HEK293 (cell line): ENCODE measurements at regions not wholly inside any gene's neighbourhood (a gene's known extent, or its start where the extent isn't known, plus 50 kb on each side); places are given as distances from the start of the nearest gene placed in this dataset.

ENCODE experiments used
- CTCF ChIA-PET: fragments of 350-600 bp; formaldehyde crosslinking; extraction: SDS; loops from one replicate; lab custom pipeline; 2021; ENCODE audit warnings: antibody characterized with exemption; lab: Yijun Ruan, JAX
- POLR2A ChIA-PET: fragments of 300-600 bp; formaldehyde crosslinking; extraction: SDS; loops from one replicate; lab custom pipeline; 2020; ENCODE audit warnings: antibody characterized with exemption, inconsistent platforms; lab: Yijun Ruan, JAX
- H3K27ac ChIP-seq: fragments of 200-500 bp; sonication (Bioruptor generic); 2 replicates; pipeline ENCODE4 v1.5.1; 2014; ENCODE audit warnings: low read depth, low read length, control low read depth, inconsistent platforms; ENCODE audit errors: extremely low read depth
- H3K36me3 ChIP-seq, 2 experiments: fragments of 200-500 bp in 1 of 2; sonication (Bioruptor generic) in 1 of 2; 1 replicate in 1 of 2; 2 replicates in 1 of 2; pipeline ENCODE4 v1.5.1; 2014 to 2017; ENCODE audit warnings: inconsistent platforms in 2 of 2, low read length in 2 of 2; ENCODE audit not compliant: control insufficient read depth in 2 of 2, insufficient read depth in 1 of 2
- H3K4me1 ChIP-seq: fragments of 200-500 bp; sonication (Bioruptor generic); 2 replicates; pipeline ENCODE4 v1.5.1; 2014; ENCODE audit warnings: mild to moderate bottlenecking, low read length, inconsistent platforms; ENCODE audit not compliant: control insufficient read depth, insufficient read depth
- H3K4me3 ChIP-seq: 2 replicates; pipeline ENCODE4 v1.5.1; 2011; ENCODE audit warnings: low read depth, mild to moderate bottlenecking, control low read depth, low read length, moderate library complexity
- H3K9me3 ChIP-seq: fragments of 200-500 bp; sonication (Bioruptor generic); 2 replicates; pipeline ENCODE4 v1.5.1; 2014; ENCODE audit warnings: low read depth, low read length, inconsistent platforms; ENCODE audit not compliant: control insufficient read depth, insufficient read depth
- EGR2 ChIP-seq: fragments of 450-650 bp; formaldehyde crosslinking; IDR thresholded peaks from 2 replicates; pipeline ENCODE4 v1.5.1; 2016; ENCODE audit warnings: low read depth, missing biosample characterization, missing genetic modification characterization
- OVOL3 ChIP-seq: fragments of 450-650 bp; formaldehyde crosslinking; IDR thresholded peaks from 2 replicates; pipeline ENCODE4 v1.5.1; 2016; ENCODE audit warnings: missing biosample characterization, missing genetic modification characterization
- PRDM10 ChIP-seq: fragments of 450-650 bp; formaldehyde crosslinking; IDR thresholded peaks from 2 replicates; pipeline ENCODE4 v1.5.1; 2016; ENCODE audit warnings: missing biosample characterization, missing genetic modification characterization
- SALL2 ChIP-seq: fragments of 450-650 bp; formaldehyde crosslinking; IDR thresholded peaks from 2 replicates; pipeline ENCODE4 v1.5.0; 2017; ENCODE audit warnings: missing biosample characterization, mild to moderate bottlenecking, missing genetic modification characterization, borderline replicate concordance
- TCF7L2 ChIP-seq: IDR thresholded peaks from 2 replicates; pipeline ENCODE4 v1.6.1; 2011; ENCODE audit warnings: low read depth, mild to moderate bottlenecking, inconsistent platforms, low read length, moderate library complexity, borderline replicate concordance
- ZEB2 ChIP-seq: fragments of 450-650 bp; formaldehyde crosslinking; IDR thresholded peaks from 2 replicates; pipeline ENCODE4 v1.5.1; 2016; ENCODE audit warnings: missing biosample characterization, missing genetic modification characterization
- ZIC2 ChIP-seq: fragments of 450-650 bp; formaldehyde crosslinking; IDR thresholded peaks from 2 replicates; pipeline ENCODE4 v1.5.1; 2016; ENCODE audit warnings: missing biosample characterization, missing genetic modification characterization
- ZNF114 ChIP-seq: fragments of 450-650 bp; formaldehyde crosslinking; IDR thresholded peaks from 2 replicates; pipeline ENCODE4 v1.5.0; 2017; ENCODE audit warnings: missing biosample characterization, missing genetic modification characterization
- ZNF132 ChIP-seq: fragments of 450-650 bp; formaldehyde crosslinking; IDR thresholded peaks from 2 replicates; pipeline ENCODE4 v1.5.1; 2017; ENCODE audit warnings: missing biosample characterization, missing genetic modification characterization, borderline replicate concordance
- ZNF223 ChIP-seq: fragments of 450-650 bp; formaldehyde crosslinking; IDR thresholded peaks from 2 replicates; pipeline ENCODE4 v1.5.1; 2016; ENCODE audit warnings: missing biosample characterization, missing genetic modification characterization
- ZNF239 ChIP-seq: fragments of 450-650 bp; formaldehyde crosslinking; IDR thresholded peaks from 2 replicates; pipeline ENCODE4 v1.5.1; 2016; ENCODE audit warnings: missing biosample characterization, missing genetic modification characterization
- ZNF266 ChIP-seq: fragments of 450-650 bp; formaldehyde crosslinking; IDR thresholded peaks from 2 replicates; pipeline ENCODE4 v1.5.1; 2016; ENCODE audit warnings: missing biosample characterization, missing genetic modification characterization, low read depth
- ZNF302 ChIP-seq: fragments of 450-650 bp; formaldehyde crosslinking; IDR thresholded peaks from 2 replicates; pipeline ENCODE4 v1.5.1; 2016; ENCODE audit warnings: missing biosample characterization, missing genetic modification characterization, low read depth
- ZNF416 ChIP-seq: fragments of 450-650 bp; formaldehyde crosslinking; IDR thresholded peaks from 2 replicates; pipeline ENCODE4 v1.5.1; 2016; ENCODE audit warnings: missing biosample characterization, missing genetic modification characterization
- ZNF48 ChIP-seq: fragments of 450-650 bp; formaldehyde crosslinking; IDR thresholded peaks from 2 replicates; pipeline ENCODE4 v1.5.1; 2016; ENCODE audit warnings: missing biosample characterization, missing genetic modification characterization
- ZNF555 ChIP-seq: fragments of 450-650 bp; formaldehyde crosslinking; conservative IDR thresholded peaks from 2 replicates; pipeline ENCODE4 v1.5.1; 2017; ENCODE audit warnings: missing biosample characterization, mild to moderate bottlenecking, missing genetic modification characterization, inconsistent platforms
- ZNF610 ChIP-seq: fragments of 450-650 bp; formaldehyde crosslinking; IDR thresholded peaks from 2 replicates; pipeline ENCODE4 v1.5.1; 2016; ENCODE audit warnings: missing biosample characterization, missing genetic modification characterization, borderline replicate concordance
- ZNF629 ChIP-seq: fragments of 450-650 bp; formaldehyde crosslinking; IDR thresholded peaks from 2 replicates; pipeline ENCODE4 v1.5.1; 2017; ENCODE audit warnings: missing biosample characterization, missing genetic modification characterization
- ZNF701 ChIP-seq: fragments of 450-650 bp; formaldehyde crosslinking; IDR thresholded peaks from 2 replicates; pipeline ENCODE4 v1.5.1; 2016; ENCODE audit warnings: missing biosample characterization, missing genetic modification characterization
- ZNF768 ChIP-seq: fragments of 450-650 bp; formaldehyde crosslinking; IDR thresholded peaks from 2 replicates; pipeline ENCODE4 v1.5.1; 2018; ENCODE audit warnings: missing biosample characterization, mild to moderate bottlenecking, missing genetic modification characterization
- TF ChIP-seq, protein P1 (sequence below): fragments of 450-650 bp; formaldehyde crosslinking; IDR thresholded peaks from 2 replicates; pipeline ENCODE4 v1.5.1; 2016; ENCODE audit warnings: missing biosample characterization, missing genetic modification characterization
- TF ChIP-seq, protein P2 (sequence below): fragments of 450-650 bp; formaldehyde crosslinking; IDR thresholded peaks from 2 replicates; pipeline ENCODE4 v1.5.1; 2017; ENCODE audit warnings: missing biosample characterization, missing genetic modification characterization

- ChIA-PET CTCF (no interaction called here), POLR2A (no interaction called here)
- no peak for TF ChIP-seq ZNF48
- TF ChIP-seq, protein P1, sequence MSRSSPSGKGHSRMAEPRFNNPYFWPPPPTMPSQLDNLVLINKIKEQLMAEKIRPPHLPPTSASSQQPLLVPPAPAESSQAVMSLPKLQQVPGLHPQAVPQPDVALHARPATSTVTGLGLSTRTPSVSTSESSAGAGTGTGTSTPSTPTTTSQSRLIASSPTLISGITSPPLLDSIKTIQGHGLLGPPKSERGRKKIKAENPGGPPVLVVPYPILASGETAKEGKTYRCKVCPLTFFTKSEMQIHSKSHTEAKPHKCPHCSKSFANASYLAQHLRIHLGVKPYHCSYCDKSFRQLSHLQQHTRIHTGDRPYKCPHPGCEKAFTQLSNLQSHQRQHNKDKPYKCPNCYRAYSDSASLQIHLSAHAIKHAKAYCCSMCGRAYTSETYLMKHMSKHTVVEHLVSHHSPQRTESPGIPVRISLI (tag by site-specific recombination): no peak
- no peak for TF ChIP-seq EGR2 (tag by site-specific recombination)
- no peak for TF ChIP-seq TCF7L2
- TF ChIP-seq ZNF239 (tag by site-specific recombination): no peak
- Histone ChIP-seq H3K9me3 (no peaks in the 10 kb centered on the region), H3K27ac (no peak overlapping the region), H3K4me3 (no peak overlapping the region), H3K36me3 (no peaks in the 10 kb centered on the region), H3K4me1 (no peaks in the 10 kb centered on the region)
These were observed 349.7 kb downstream of the ATP23 start for GRCh38 chr12:58291106-58291505.

GRCh38 chr12:58293308-58293982, 352.1 kb downstream of the ATP23 start:
- H3K9me3 ChIP-seq: no peaks in the 10 kb centered on the region
- H3K36me3 ChIP-seq: no peaks in the 10 kb centered on the region
- CTCF ChIA-PET: no interaction called here
- no peak overlapping the region for H3K4me3 ChIP-seq
- TF ChIP-seq ZNF132 (tag by site-specific recombination) (no peak), ZNF266 (tag by site-specific recombination) (no peak), SALL2 (no peak), ZNF114 (tag by site-specific recombination) (no peak), ZNF610 (no peak), ZNF223 (tag by site-specific recombination) (no peak)
- H3K27ac ChIP-seq: no peak overlapping the region
- H3K4me1 ChIP-seq: no peaks in the 10 kb centered on the region
- POLR2A ChIA-PET: no interaction called here

GRCh38 chr12:58295268-58295667, 353.9 kb downstream of the ATP23 start:
- no peak for TF ChIP-seq OVOL3
- ChIA-PET CTCF (no interaction called here), POLR2A (no interaction called here)
- Histone ChIP-seq H3K9me3 (no peaks in the 10 kb centered on the region), H3K4me1 (no peaks in the 10 kb centered on the region), H3K4me3 (no peak overlapping the region), H3K36me3 (no peaks in the 10 kb centered on the region), H3K27ac (no peak overlapping the region)

DNA sequence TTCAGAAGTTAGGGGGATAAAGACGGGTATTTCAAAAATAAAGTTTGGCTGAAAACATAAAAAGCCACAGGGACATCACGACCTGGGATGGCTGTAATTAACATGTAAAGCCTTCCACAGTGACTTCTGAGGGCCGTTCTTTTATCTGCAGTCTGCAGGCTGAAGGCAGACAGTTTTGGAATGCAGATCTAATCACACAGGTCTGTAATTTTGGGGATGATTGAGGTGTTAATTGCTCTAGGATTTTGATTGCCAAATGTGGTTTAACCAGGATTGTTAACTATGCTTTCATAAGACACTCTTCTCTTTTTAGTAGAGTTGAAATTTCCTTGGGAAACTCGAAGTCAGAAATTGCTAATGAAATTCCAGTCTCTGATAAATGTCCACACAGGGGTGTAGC, 355.5 kb downstream of the ATP23 start:
- POLR2A ChIA-PET: no interaction called here
- Histone ChIP-seq H3K36me3 (no peaks in the 10 kb centered on the region), H3K9me3 (no peaks in the 10 kb centered on the region), H3K4me3 (no peak overlapping the region), H3K27ac (no peak overlapping the region), H3K4me1 (no peaks in the 10 kb centered on the region)
- CTCF ChIA-PET: no interaction called here
- TF ChIP-seq ZEB2 (tag by site-specific recombination) (no peak), ZNF302 (tag by site-specific recombination) (no peak), ZNF701 (tag by site-specific recombination) (no peak), ZIC2 (tag by site-specific recombination) (no peak), ZNF629 (tag by site-specific recombination) (no peak), ZNF555 (tag by site-specific recombination) (no peak), ZNF416 (tag by site-specific recombination) (no peak), ZNF768 (tag by site-specific recombination) (no peak), PRDM10 (tag by site-specific recombination) (no peak)
- TF ChIP-seq, protein P2, sequence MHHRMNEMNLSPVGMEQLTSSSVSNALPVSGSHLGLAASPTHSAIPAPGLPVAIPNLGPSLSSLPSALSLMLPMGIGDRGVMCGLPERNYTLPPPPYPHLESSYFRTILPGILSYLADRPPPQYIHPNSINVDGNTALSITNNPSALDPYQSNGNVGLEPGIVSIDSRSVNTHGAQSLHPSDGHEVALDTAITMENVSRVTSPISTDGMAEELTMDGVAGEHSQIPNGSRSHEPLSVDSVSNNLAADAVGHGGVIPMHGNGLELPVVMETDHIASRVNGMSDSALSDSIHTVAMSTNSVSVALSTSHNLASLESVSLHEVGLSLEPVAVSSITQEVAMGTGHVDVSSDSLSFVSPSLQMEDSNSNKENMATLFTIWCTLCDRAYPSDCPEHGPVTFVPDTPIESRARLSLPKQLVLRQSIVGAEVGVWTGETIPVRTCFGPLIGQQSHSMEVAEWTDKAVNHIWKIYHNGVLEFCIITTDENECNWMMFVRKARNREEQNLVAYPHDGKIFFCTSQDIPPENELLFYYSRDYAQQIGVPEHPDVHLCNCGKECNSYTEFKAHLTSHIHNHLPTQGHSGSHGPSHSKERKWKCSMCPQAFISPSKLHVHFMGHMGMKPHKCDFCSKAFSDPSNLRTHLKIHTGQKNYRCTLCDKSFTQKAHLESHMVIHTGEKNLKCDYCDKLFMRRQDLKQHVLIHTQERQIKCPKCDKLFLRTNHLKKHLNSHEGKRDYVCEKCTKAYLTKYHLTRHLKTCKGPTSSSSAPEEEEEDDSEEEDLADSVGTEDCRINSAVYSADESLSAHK (tag by site-specific recombination): no peak
